ENCODE measurements at regions not wholly inside any gene's neighbourhood (a gene's known extent, or its start where the extent isn't known, plus 50 kb on each side); places are given as distances from the start of the nearest gene placed in this dataset.

DNA sequence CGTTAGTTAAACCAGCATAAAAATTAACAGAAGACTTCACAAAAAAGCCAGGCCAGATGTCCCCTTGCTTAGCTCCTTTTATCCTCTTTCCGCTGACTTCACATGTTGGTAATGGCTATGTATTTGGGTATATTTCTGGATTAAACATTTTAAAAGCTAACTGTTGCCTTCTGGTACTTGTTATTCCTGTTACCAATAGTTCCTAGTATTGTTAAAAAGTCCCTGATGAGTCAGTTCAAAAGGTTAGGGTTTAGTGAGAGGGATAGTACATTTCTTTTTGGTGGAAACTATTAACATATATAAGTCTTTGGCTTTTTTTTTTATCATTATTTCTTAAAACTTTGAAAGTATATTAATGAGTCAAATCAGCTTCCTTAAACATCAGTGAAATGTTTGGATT, 103.2 kb upstream of the ELL2 start:
- DNase-seq = no peak

- no peak for DNase-seq
These were observed 101.2 kb upstream of the ELL2 start for GRCh38 chr5:96062836-96063235.

DNA sequence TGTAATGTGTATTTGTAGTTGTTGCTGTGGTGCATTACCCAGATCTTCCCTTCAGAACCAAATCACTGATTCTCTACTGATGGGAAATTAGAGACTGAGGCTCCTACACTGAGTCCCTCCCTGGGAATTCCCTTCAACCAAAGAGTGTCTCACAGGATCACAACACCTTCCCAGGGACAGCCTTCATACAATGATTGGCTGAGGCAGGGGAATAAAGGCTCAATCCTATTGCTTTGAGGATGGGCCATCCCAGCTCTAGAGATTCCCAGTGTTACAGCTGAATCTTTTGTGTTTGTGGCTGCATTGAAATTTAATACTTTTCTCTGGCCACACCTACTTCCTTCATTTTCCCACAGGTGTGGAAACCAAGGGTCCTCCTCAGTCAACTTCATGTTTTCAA, 96.4 kb upstream of the ELL2 start:
- DNase-seq = no peak

DNA sequence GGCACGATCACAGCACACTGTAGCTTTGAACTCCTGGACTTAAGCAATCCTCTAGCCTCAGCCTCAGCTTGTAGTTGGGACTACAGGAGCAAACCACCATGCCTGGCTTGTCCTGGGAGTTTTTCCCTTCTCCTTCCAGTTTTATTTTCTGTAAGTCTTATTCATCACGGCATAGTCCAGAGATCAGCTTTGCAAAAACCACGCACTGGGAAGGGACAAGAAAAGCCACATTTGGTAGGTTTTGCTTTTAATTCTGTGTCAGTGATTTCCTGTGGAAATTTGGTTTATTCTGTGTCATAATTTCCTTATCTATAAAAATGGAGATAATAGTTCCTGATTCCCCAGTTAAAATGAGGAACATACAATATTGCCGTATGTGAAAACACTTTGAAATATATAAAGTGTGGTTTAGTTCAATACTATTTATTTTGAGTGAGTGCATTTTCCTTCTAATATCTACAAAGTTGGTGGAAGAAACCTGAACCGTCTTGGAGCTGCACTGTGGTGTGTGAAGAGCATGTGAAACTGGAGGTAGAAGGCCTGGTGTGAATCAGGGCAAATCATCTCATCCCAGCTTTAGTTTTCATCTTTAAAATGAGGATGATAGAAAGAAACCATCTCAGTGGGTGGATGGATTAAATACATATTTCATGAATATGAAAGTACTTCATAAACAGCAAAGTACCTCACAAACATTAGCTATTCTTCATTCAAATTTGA, 92.8 kb upstream of the ELL2 start:
- no peak for DNase-seq

- DNase-seq = no peak
These were observed 91.5 kb upstream of the ELL2 start for GRCh38 chr5:96053063-96053735.

DNA sequence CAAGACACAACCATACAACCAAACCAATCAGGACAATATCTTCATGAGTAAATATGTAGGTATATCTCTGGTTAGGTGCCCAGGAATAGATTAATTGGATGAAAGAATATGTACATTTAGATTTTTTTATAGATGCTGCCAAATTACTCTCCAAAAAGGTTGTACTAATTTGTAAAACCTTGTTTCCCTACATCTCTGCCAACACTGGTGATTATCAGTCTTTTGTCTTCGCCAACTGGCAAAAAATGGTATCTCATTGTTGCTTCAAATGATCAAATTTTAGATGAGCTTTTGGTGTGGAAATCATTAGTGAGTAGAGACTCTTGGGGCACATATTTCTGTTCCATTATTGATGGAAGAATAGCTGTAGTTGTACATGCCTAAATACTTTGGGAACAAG, 90.7 kb upstream of the ELL2 start:
- no peak for DNase-seq

GRCh38 chr5:96051401-96051830, 89.8 kb upstream of the ELL2 start:
- no peak for DNase-seq

GRCh38 chr5:96050273-96050880, 88.7 kb upstream of the ELL2 start:
- no peak for DNase-seq

GRCh38 chr5:96049398-96050272, 88.0 kb upstream of the ELL2 start:
- peak; percentile 79 for DNase-seq

GRCh38 chr5:96048763-96049162, 87.1 kb upstream of the ELL2 start:
- DNase-seq = no peak

DNA sequence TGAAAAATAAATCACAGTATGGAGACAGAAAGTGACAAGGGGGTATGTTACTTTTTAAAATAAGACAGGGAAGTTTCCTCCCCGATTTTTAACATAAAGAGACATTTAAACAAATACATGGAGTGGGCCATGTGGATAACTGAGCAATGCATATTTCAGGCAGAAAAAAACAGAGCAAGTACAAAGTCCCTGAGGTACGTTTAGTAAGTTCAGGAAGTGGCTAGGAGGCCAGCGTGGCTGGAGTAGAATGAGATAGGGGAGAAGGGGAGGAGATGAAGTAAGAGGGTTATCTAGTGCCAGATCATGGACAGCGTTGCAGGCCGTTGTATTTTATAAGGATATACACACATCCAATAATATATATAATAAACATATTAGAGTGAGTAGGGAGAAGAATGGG, 84.2 kb upstream of the ELL2 start:
- no peak for DNase-seq

DNA sequence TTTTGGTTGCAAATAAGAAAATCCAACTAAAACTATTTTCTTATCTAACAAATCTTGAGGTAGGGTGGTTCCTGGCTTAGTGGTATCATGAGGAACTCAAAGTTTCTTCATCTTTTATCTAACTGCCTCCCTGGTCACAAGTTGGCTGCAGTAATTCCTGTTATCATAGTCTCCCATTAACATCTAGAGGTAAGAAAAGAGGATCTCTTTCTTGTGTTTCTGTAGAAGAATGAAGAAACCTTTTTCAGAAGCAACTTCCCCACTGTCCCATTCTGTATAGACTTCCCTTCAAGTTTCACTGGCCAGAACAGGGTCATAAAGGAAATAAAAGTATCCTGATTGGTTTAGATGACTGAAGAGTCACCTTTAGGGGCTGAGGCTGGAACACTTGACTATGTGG, 81.8 kb upstream of the ELL2 start:
- no peak for DNase-seq

DNA sequence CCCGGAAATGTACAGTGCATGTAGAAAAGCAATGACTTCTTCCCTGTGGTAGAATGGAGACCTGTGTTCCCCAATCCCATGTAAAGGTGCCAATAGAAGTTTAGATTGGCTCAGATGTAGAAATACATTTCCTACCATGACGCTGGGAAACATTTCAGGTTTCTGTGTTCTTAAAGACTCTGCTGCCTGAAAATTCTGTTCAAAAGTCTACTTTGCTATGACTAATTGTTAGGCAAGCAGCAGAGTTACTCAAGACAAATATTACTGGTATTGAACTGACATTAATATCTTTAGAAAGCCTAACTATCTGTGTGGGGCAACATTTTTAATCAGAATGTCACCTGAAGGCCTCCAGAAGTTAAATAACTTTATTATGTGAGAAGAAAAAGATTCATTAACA, 75.5 kb upstream of the ELL2 start:
- DNase-seq = peak; percentile 70

GRCh38 chr5:96036301-96036700, 74.7 kb upstream of the ELL2 start:
- DNase-seq = no peak

DNA sequence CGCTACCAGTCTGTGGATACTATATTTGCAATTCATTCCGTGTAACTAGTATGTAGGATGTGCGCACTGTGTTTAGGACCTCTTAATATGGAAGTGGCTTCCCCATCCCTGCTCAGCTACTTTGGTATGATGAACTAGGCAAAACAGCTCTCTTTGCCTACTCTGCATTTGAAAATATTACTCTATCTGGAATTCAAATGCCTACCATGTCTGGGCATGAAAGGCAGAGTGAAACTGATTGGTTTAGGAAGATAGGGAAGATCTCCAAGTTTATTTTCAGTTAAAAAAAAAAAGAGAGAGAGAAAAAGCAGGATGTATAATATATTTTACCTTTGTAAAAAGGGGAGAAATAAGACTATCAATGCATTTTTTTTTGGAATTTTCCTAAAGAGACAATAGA, 74.1 kb upstream of the ELL2 start:
- no peak for DNase-seq

DNA sequence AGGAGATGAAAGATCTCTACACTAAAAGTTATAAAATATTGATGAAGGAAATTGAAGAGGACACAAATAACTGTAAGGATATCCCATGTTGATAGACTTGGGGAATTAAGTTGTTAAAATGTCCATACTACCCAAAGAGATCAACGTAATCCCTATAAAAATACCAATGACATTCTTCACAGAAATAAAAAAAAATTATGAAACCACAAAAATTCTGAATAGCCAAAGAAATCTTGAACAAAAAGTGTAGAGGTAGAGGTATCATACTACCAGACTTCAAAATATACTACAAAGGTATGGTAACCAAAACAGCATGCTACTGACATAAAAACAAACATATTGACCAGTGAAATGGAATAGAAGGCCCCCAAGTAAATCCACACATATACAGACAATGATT, 71.5 kb upstream of the ELL2 start:
- no peak for DNase-seq

- peak; percentile 93 for DNase-seq
These were observed 70.2 kb upstream of the ELL2 start for GRCh38 chr5:96031811-96032261.

DNA sequence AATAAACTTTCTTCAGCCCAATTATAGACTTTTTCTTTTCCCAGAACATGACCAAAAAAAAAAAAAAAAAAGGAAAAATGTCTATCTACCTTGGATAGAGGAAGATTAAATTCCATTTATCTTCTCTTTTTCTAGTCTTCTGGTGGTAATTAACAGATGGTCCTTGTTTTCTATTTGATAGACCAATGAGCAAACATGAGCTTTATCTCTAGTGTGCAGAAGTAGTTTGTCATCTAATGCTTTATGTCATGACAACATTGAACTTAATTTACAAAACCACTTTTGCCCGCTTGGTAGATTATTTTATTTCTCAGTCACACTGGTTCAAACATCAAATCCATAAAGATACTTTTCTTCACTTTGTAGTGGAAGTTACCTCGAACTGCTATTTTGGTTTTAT, 69.5 kb upstream of the ELL2 start:
- DNase-seq = no peak

DNA sequence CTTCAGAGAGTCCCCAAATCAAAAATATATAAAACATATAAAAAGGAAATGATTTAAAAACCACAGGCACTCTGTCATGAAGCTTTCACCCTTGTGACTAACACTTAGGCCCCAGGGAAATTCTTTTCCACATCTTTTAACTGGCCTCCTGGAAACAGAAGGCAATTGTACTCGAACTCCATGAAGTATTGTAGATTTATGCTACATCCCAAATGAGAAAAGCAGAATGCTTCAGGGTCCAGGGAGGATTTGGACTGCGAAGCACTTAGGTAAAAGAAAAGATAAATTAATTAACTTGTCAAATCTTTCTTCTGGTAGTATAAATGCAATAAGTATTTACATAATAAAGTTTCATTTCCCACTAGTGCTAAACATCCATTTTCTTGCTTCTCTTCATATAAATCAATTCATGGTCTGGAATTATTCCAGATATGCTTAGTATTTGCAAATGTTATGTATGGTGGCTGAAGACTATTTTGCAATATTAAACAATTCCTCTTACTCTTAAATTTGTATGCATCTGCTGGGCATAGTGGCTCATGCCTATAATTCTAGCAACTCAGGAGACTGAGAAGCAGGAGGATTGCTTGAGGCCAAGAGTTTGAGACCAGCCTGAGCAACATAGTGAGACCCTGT, 64.9 kb upstream of the ELL2 start:
- peak; percentile 88 for DNase-seq

DNA sequence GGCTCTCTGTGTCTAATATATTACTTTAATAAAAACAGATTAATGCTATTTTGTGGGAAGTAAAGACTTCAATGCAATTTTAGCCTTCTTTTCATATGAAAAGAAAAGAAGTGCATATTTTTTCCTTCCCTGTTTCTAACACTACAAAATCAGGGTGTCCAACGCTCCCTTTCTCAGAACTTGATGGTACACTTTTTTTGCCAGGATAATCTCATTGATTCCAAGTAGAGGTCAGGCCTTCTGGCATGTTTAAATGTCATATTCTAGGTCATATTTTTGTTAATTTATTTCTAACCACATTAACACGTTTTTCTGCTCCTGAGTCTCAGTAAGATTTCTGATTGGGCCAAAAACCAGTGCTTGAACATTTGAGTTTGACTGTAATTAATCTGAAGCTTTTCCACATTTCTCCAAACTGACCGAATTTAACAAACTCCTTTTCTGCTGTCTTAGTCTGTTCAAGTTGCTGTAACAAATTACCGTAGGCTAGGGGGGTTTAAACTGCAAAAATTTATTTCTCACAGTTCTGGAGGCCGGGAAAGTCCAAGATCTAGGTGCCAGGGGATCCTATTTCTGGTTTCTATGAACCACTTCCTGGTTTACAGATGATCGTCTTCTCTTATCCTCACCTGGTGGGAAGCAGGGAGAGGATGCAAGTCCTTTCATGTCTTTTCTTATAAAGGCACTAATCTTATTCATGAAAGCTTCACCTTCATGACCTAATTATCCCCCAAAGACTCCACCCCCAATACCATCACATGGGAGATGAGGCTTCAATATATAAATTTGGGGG, 63.2 kb upstream of the ELL2 start:
- DNase-seq = no peak

DNA sequence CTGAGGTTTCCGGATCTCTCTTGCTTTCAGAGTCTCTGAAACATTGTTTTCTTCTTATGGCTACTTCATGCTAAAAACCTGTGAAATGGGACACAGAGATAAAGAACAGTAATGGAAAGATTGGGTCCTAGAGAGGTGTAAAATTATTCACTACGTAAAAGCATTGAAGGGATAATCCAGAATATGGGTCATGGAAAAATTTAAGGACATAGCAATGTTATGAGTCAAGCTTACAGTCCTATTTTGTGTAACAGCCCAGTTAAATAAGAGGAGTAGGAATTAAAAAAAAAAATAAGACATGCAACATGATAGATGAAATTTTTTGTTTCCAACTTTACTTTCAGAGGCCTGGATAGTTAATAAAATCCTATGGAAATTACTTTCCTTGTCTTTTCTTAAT, 61.9 kb upstream of the ELL2 start:
- DNase-seq = peak; percentile 86

DNA sequence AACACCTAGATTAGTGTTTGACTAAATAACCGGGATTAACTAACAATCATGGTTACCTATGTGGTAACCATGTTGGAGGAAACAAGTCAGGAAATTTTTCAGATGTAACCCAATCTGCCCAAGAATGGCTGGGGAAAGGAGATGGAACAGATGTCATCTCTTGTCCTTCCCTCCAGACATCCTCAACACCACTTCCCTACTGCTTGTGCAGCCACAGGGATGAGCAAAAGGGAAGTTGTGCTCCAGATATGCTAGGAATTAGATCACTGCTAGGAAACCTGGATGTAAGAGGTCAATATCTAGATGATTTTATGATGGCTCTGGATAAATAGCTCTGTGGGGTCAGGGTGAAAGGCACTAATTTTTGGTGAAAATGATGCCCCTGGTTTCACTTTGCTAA, 61.3 kb upstream of the ELL2 start:
- no peak for DNase-seq

All from HCEC 1CT (cell line).